HepG2 (cell line): ENCODE measurements at regions not wholly inside any gene's neighbourhood (a gene's known extent, or its start where the extent isn't known, plus 50 kb on each side); places are given as distances from the start of the nearest gene placed in this dataset.
A peak's percentile ranks its signal among the peaks of the same experiment; 100 is the strongest.

Experiments used
- ATAC-seq: fragments of 200-7000 bp; cut with Tn5 transposase; 3 replicates; pipeline ENCODE4 v1.9.1; 2020; ENCODE audit warnings: mild to moderate bottlenecking, moderate library complexity
- BruUV-seq: library from RNA; stranded (reverse); fragments of 400-500 nt; replicated peaks from 2 replicates; lab custom pipeline; 2021; lab: Mats Ljungman, UMichigan
- CTCF ChIA-PET: fragments of 300-600 bp; formaldehyde crosslinking; extraction: SDS; loops from one replicate; lab custom pipeline; 2021; ENCODE audit warnings: low total read pairs, inconsistent platforms, low intra/inter-chr PET ratio; lab: Yijun Ruan, JAX
- POLR2A ChIA-PET: fragments of 350-600 bp; sonication (Branson Sonifier 250); formaldehyde crosslinking; loops from one replicate; lab custom pipeline; 2020; ENCODE audit warnings: antibody characterized with exemption, inconsistent platforms; lab: Yijun Ruan, JAX
- DNase-seq: peaks from one replicate; pipeline ENCODE4 v3.0.0-alpha.2; 2015; ENCODE audit warnings: low spot score
- FAIRE-seq: peaks from 3 replicates; lab custom pipeline; 2011; peaks lifted over from hg19 to GRCh38; lab: Jason Lieb, UNC
- H2AFZ ChIP-seq: one replicate; pipeline ENCODE4 v1.6.1; 2011; ENCODE audit warnings: low read length, inconsistent platforms
- H3K27ac ChIP-seq: fragments of 300-600 bp; 3 replicates; pipeline ENCODE4 v1.8.0; 2011; ENCODE audit warnings: mixed run types, mild to moderate bottlenecking, mixed read lengths, low read length, inconsistent platforms; ENCODE audit not compliant: insufficient read depth; ENCODE audit errors: extremely low read length
- H3K27me3 ChIP-seq, 2 experiments: fragments of 200-600 bp in 1 of 2; 2 replicates in 1 of 2; 3 replicates in 1 of 2; pipeline versions ENCODE4 v1.6.0 to v1.8.0; 2011; ENCODE audit warnings: low read length in 2 of 2, mild to moderate bottlenecking in 2 of 2, moderate library complexity in 2 of 2, inconsistent platforms in 1 of 2; ENCODE audit not compliant: insufficient read depth in 2 of 2, control insufficient read depth in 1 of 2
- H3K36me3 ChIP-seq, 2 experiments: fragments of 200-600 bp in 1 of 2; replicated peaks in 1 of 2; 2 replicates in 1 of 2; 3 replicates in 1 of 2; pipeline versions ENCODE4 v1.5.1 to v1.8.0; 2011; ENCODE audit warnings: low read length in 2 of 2, inconsistent platforms in 1 of 2; ENCODE audit not compliant: insufficient read depth in 2 of 2, control insufficient read depth in 1 of 2
- H3K4me1 ChIP-seq: 2 replicates; pipeline ENCODE4 v1.5.1; 2012; ENCODE audit warnings: low read length, inconsistent platforms; ENCODE audit not compliant: insufficient read depth
- H3K4me2 ChIP-seq: 2 replicates; pipeline ENCODE4 v1.6.0; 2011; ENCODE audit warnings: low read depth, low read length, inconsistent platforms
- H3K4me3 ChIP-seq, 3 experiments: fragments of 200-600 bp in 1 of 3; sonication (generic), shearing (Covaris generic) in 1 of 3; replicated peaks in 1 of 3; 2 replicates each; pipeline ENCODE4 v1.5.1; 2011 to 2016; ENCODE audit warnings: low read length in 3 of 3, inconsistent platforms in 2 of 3, low read depth in 2 of 3, mild to moderate bottlenecking in 2 of 3, control low read depth in 1 of 3, mixed read lengths in 1 of 3; ENCODE audit not compliant: insufficient read depth in 1 of 3
- H3K79me2 ChIP-seq: one replicate; pipeline ENCODE4 v1.6.1; 2011; ENCODE audit warnings: low read length, inconsistent platforms; ENCODE audit not compliant: insufficient read depth
- H3K9ac ChIP-seq: 2 replicates; pipeline ENCODE4 v1.6.0; 2011; ENCODE audit warnings: mild to moderate bottlenecking, low read depth, low read length, inconsistent platforms; ENCODE audit not compliant: insufficient read depth
- H3K9me3 ChIP-seq: 2 replicates; pipeline ENCODE4 v1.5.1; 2012; ENCODE audit warnings: mild to moderate bottlenecking, low read length
- H4K20me1 ChIP-seq: 2 replicates; pipeline ENCODE4 v1.6.0; 2011; ENCODE audit warnings: inconsistent platforms, mild to moderate bottlenecking, low read length, moderate library complexity; ENCODE audit not compliant: insufficient read depth
- KMT2B ChIP-seq: IDR thresholded peaks from 2 replicates; pipeline ENCODE4 v1.6.1; 2016; ENCODE audit warnings: missing genetic modification reagents, missing compliant biosample characterization
- NFIC ChIP-seq: IDR thresholded peaks from 2 replicates; pipeline ENCODE4 v1.6.1; 2012; ENCODE audit warnings: mild to moderate bottlenecking, low read length, inconsistent platforms
- NONO ChIP-seq, 2 experiments: fragments of 450-650 bp in 1 of 2; sonication (generic) in 1 of 2; formaldehyde crosslinking in 1 of 2; IDR thresholded peaks in 1 of 2; conservative IDR thresholded peaks in 1 of 2; 2 replicates each; pipeline versions ENCODE4 v1.6.1 to v1.8.0; 2017 to 2022; ENCODE audit warnings: mild to moderate bottlenecking in 1 of 2, missing genetic modification reagents in 1 of 2, moderate library complexity in 1 of 2
- RXRB ChIP-seq: IDR thresholded peaks from 2 replicates; pipeline ENCODE4 v1.6.1; 2016; ENCODE audit warnings: borderline replicate concordance, missing genetic modification reagents, missing compliant biosample characterization
- SNAPC2 ChIP-seq: sonication (generic); formaldehyde crosslinking; IDR thresholded peaks from 2 replicates; pipeline ENCODE4 v1.8.1; 2022; ENCODE audit warnings: mild to moderate bottlenecking, missing genetic modification reagents
- SP5 ChIP-seq: IDR thresholded peaks from 2 replicates; pipeline ENCODE4 v1.6.1; 2016; ENCODE audit warnings: low read depth, borderline replicate concordance
- THRA ChIP-seq: sonication (generic); formaldehyde crosslinking; IDR thresholded peaks from 2 replicates; pipeline ENCODE4 v1.4.0; 2020; ENCODE audit warnings: missing genetic modification reagents, borderline replicate concordance
- ZFP90 ChIP-seq: sonication (generic); formaldehyde crosslinking; IDR thresholded peaks from 2 replicates; pipeline ENCODE4 v1.8.0; 2022; ENCODE audit warnings: missing genetic modification reagents, mild to moderate bottlenecking, inconsistent platforms, borderline replicate concordance
- ZNF20 ChIP-seq: sonication (generic); formaldehyde crosslinking; IDR thresholded peaks from 2 replicates; pipeline ENCODE4 v1.4.0; 2020; ENCODE audit warnings: mild to moderate bottlenecking, moderate library complexity, missing genetic modification reagents
- ZNF230 ChIP-seq: sonication (generic); formaldehyde crosslinking; IDR thresholded peaks from 2 replicates; pipeline ENCODE4 v1.4.0; 2020; ENCODE audit warnings: mild to moderate bottlenecking, missing genetic modification reagents
- ZNF546 ChIP-seq: sonication (generic); formaldehyde crosslinking; conservative IDR thresholded peaks from 2 replicates; pipeline ENCODE4 v1.8.1; 2023; ENCODE audit warnings: mild to moderate bottlenecking, missing genetic modification reagents
- ZSCAN31 ChIP-seq: sonication (generic); formaldehyde crosslinking; IDR thresholded peaks from 2 replicates; pipeline ENCODE4 v1.5.0; 2020; ENCODE audit warnings: low read depth, mild to moderate bottlenecking, missing genetic modification reagents
- whole genome bisulfite sequencing: methylation state at CpG from one replicate; pipeline ENCODE4 v1.1.6; 2017; ENCODE audit warnings: low lambda C conversion rate; 5-methylcytosine and 5-hydroxymethylcytosine counted together
- in situ Hi-C: cut with HindIII; loops from 2 replicates; pipeline ENCODE4 v1.10.0; 2017; ENCODE audit warnings: low pct_unique_long_range_greater_than_20kb; ENCODE audit not compliant: extremely low pct_ligation_motif_present
- intact Hi-C: fragments of 100-400 bp; cut with micrococcal nuclease; formaldehyde crosslinking; loops from one replicate; pipeline ENCODE4 v1.10.0; 2022; ENCODE audit not compliant: unreplicated experiment

- peaks cover 12% of the 10 kb centered on the region for H3K9me3 ChIP-seq
- intact Hi-C loops (no loop called here), in situ Hi-C loops (no loop called here)
- TF ChIP-seq RXRB (CRISPR knock-in tag): peak; percentile 73
- TF ChIP-seq ZNF20 (CRISPR knock-in tag): no peak
- TF ChIP-seq THRA (CRISPR knock-in tag): peak; percentile 92; the same call in 1 of the 2 replicates
- no peak for TF ChIP-seq ZFP90
- TF ChIP-seq KMT2B: no peak
- TF ChIP-seq SP5: no peak
- POLR2A ChIA-PET: no interaction called here
- H3K4me3 ChIP-seq: no peak overlapping the region
- H3K9ac ChIP-seq: no peak overlapping the region
- no peaks in the 10 kb centered on the region for H3K79me2 ChIP-seq
- no peak overlapping the region for H3K27ac ChIP-seq
- no peaks in the 10 kb centered on the region for H3K36me3 ChIP-seq
- H2AFZ ChIP-seq: no peak overlapping the region
- no peak for ATAC-seq
- CTCF ChIA-PET: no interaction called here
- WGBS: 1% methylated on average over 3 of the region's 3 CpGs
- no peak overlapping the region for H3K4me2 ChIP-seq
- DNase-seq: peak; percentile 8
- no peaks in the 10 kb centered on the region for H3K27me3 ChIP-seq
- no peaks in the 10 kb centered on the region for H4K20me1 ChIP-seq
- H3K4me1 ChIP-seq: peaks cover 13% of the 10 kb centered on the region; the same call in 1 of the 2 replicates
- no TSS peak for BruUV-seq
- no peak for FAIRE-seq
These were observed 482.9 kb upstream of the EYS start for GRCh38 chr6:66189915-66190314.

- Histone ChIP-seq H2AFZ (no peak overlapping the region), H3K27ac (no peak overlapping the region), H3K27me3 (no peaks in the 10 kb centered on the region), H3K4me3 (no peak overlapping the region), H3K9me3 (peaks cover 18% of the 10 kb centered on the region), H3K9ac (no peak overlapping the region), H3K36me3 (no peaks in the 10 kb centered on the region), H3K4me2 (no peak overlapping the region), H3K79me2 (no peaks in the 10 kb centered on the region), H4K20me1 (no peaks in the 10 kb centered on the region), H3K4me1 (peaks cover 13% of the 10 kb centered on the region; the same call in 1 of the 2 replicates)
- FAIRE-seq (no peak), DNase-seq (no peak), ATAC-seq (no peak)
- intact Hi-C loops: no loop called here
- BruUV-seq: no TSS peak
- WGBS: 2% methylated on average over 2 of the region's 2 CpGs
- CTCF ChIA-PET: no interaction called here
- POLR2A ChIA-PET: no interaction called here
- in situ Hi-C loops: no loop called here
- TF ChIP-seq SNAPC2 (CRISPR knock-in tag) (no peak), ZNF230 (no peak), NFIC (no peak), NONO (IDR thresholded peaks at IDR 0.05) (no peak), NONO (CRISPR knock-in tag; conservative IDR thresholded peaks at IDR 0.05) (no peak), ZNF546 (no peak), ZSCAN31 (CRISPR knock-in tag) (no peak)
These were observed 479.7 kb upstream of the EYS start for GRCh38 chr6:66186756-66187155.
